ENCODE measurements at regions not wholly inside any gene's neighbourhood (a gene's known extent, or its start where the extent isn't known, plus 50 kb on each side); places are given as distances from the start of the nearest gene placed in this dataset.

- H3K36me3 Mint-ChIP-seq (ENCODE audit: insufficient read depth): no peaks in the 10 kb centered on the region
- H3K4me1 Mint-ChIP-seq (ENCODE audit: low read depth): peaks cover 3% of the 10 kb centered on the region
- DNase-seq (ENCODE audit: low spot score, unreplicated experiment): no peak
- H3K9me3 Mint-ChIP-seq (ENCODE audit: low read depth): no peaks in the 10 kb centered on the region
- H3K4me3 Mint-ChIP-seq (ENCODE audit: low read depth): no peak overlapping the region
- peaks cover 6% of the 10 kb centered on the region for H3K27me3 Mint-ChIP-seq
- H3K27ac Mint-ChIP-seq: no peak overlapping the region
- no peak for TF ChIP-seq CTCF (IDR thresholded peaks at IDR 0.05; ENCODE audit: unreplicated experiment)
Measured at GRCh38 chr2:12396699-12397098, 320.0 kb upstream of the TRIB2 start.

GRCh38 chr2:12397854-12398253 lies 318.9 kb upstream of the TRIB2 start:
- Mint-ChIP-seq H3K9me3 (ENCODE audit: low read depth) (peaks cover 5% of the 10 kb centered on the region), H3K27ac (no peak overlapping the region), H3K4me3 (ENCODE audit: low read depth) (no peak overlapping the region), H3K27me3 (peaks cover 6% of the 10 kb centered on the region), H3K4me1 (ENCODE audit: low read depth) (peaks cover 3% of the 10 kb centered on the region), H3K36me3 (ENCODE audit: insufficient read depth) (peaks cover 2% of the 10 kb centered on the region)
- no peak for DNase-seq (ENCODE audit: low spot score, unreplicated experiment)
- no peak for TF ChIP-seq CTCF (IDR thresholded peaks at IDR 0.05; ENCODE audit: unreplicated experiment)

- Mint-ChIP-seq H3K27ac (no peak overlapping the region), H3K27me3 (peaks cover 6% of the 10 kb centered on the region), H3K4me1 (ENCODE audit: low read depth) (peaks cover 3% of the 10 kb centered on the region), H3K4me3 (ENCODE audit: low read depth) (no peak overlapping the region), H3K9me3 (ENCODE audit: low read depth) (peaks cover 9% of the 10 kb centered on the region), H3K36me3 (ENCODE audit: insufficient read depth) (peaks cover 2% of the 10 kb centered on the region)
- TF ChIP-seq CTCF (IDR thresholded peaks at IDR 0.05; ENCODE audit: unreplicated experiment): no peak
- DNase-seq (ENCODE audit: low spot score, unreplicated experiment): no peak
Measured at GRCh38 chr2:12399240-12399639, 317.5 kb upstream of the TRIB2 start.

GRCh38 chr2:12400543-12400942 lies 316.2 kb upstream of the TRIB2 start:
- peaks cover 2% of the 10 kb centered on the region for H3K36me3 Mint-ChIP-seq (ENCODE audit: insufficient read depth)
- no peak overlapping the region for H3K4me3 Mint-ChIP-seq (ENCODE audit: low read depth)
- no peak for TF ChIP-seq CTCF (IDR thresholded peaks at IDR 0.05; ENCODE audit: unreplicated experiment)
- H3K27ac Mint-ChIP-seq: no peak overlapping the region
- peaks cover 9% of the 10 kb centered on the region for H3K9me3 Mint-ChIP-seq (ENCODE audit: low read depth)
- no peak for DNase-seq (ENCODE audit: low spot score, unreplicated experiment)
- H3K27me3 Mint-ChIP-seq: peaks cover 3% of the 10 kb centered on the region
- H3K4me1 Mint-ChIP-seq (ENCODE audit: low read depth): peaks cover 3% of the 10 kb centered on the region

GRCh38 chr2:12402440-12403139 lies 314.1 kb upstream of the TRIB2 start:
- no peak for DNase-seq (ENCODE audit: low spot score, unreplicated experiment)

More at GRCh38 chr2:12402440-12403139, 314.1 kb upstream of the TRIB2 start:
- peaks cover 2% of the 10 kb centered on the region for H3K36me3 Mint-ChIP-seq (ENCODE audit: insufficient read depth)
- peaks cover 9% of the 10 kb centered on the region for H3K9me3 Mint-ChIP-seq (ENCODE audit: low read depth)
- no peak for TF ChIP-seq CTCF (IDR thresholded peaks at IDR 0.05; ENCODE audit: unreplicated experiment)
- H3K4me3 Mint-ChIP-seq (ENCODE audit: low read depth): no peak overlapping the region
- H3K27me3 Mint-ChIP-seq: no peaks in the 10 kb centered on the region
- H3K4me1 Mint-ChIP-seq (ENCODE audit: low read depth): peaks cover 3% of the 10 kb centered on the region
- H3K27ac Mint-ChIP-seq: no peak overlapping the region

Data from progenitor cell of endocrine pancreas (in vitro differentiated cells).